Lower lobe of right lung (tissue), 2 donors: ENCODE measurements at regions not wholly inside any gene's neighbourhood (a gene's known extent, or its start where the extent isn't known, plus 50 kb on each side); places are given as distances from the start of the nearest gene placed in this dataset.

Source experiments
- ATAC-seq, 2 donors: fragments of 200-7000 bp; cut with Tn5 transposase; one replicate each; pipeline ENCODE4 v1.9.1; 2020 to 2022; ENCODE audit warnings: mild to moderate bottlenecking in 2 of 2, moderate library complexity in 2 of 2
- DNase-seq: peaks from one replicate; pipeline ENCODE4 v3.0.0-alpha.2; 2020
- H3K27ac ChIP-seq: fragments of 200-600 bp; one replicate; pipeline ENCODE4 v1.8.0; 2022
- H3K27me3 ChIP-seq: fragments of 200-600 bp; one replicate; pipeline ENCODE4 v1.8.0; 2022; ENCODE audit warnings: low read depth
- H3K36me3 ChIP-seq: fragments of 200-600 bp; one replicate; pipeline ENCODE4 v1.8.0; 2022; ENCODE audit warnings: mild to moderate bottlenecking
- H3K4me1 ChIP-seq: fragments of 200-600 bp; one replicate; pipeline ENCODE4 v1.8.0; 2022
- H3K4me3 ChIP-seq: fragments of 200-600 bp; one replicate; pipeline ENCODE4 v1.8.0; 2022; ENCODE audit warnings: mild to moderate bottlenecking
- H3K9me3 ChIP-seq: fragments of 200-600 bp; one replicate; pipeline ENCODE4 v1.8.0; 2022
- CTCF ChIP-seq: fragments of 200-600 bp; IDR thresholded peaks from one replicate; pipeline ENCODE4 v1.8.0; 2022; ENCODE audit warnings: antibody characterized with exemption, mild to moderate bottlenecking
- intact Hi-C: fragments of 100-400 bp; cut with DNase I; formaldehyde crosslinking; loops from one replicate; pipeline ENCODE4 v1.11.0; 2022
- donor health status: DM: no; HTN: yes; CAD: no; lungs with severe emphysema.

DNA sequence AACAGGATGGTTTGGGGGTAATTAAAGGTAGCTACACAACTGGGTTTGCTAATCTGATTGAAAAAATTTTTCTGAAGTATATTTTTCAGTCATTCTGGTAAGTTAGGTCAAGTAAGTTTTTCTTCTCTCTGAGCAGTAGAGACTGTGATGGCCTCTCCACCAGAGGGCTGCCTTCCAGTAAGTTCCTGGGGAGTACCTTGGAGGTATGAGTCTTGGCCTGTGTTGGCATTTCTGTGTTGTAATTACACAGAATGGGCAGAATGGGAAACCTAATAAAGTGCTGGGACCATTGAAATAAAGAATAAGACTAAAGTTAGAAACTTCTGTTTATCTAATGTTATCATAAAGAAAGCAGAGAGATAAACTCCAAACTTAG is 430.8 kb downstream of the ARHGEF28 start:
- Histone ChIP-seq H3K9me3 (no peaks in the 10 kb centered on the region), H3K4me3 (no peak overlapping the region), H3K4me1 (peaks cover 14% of the 10 kb centered on the region), H3K27me3 (no peaks in the 10 kb centered on the region), H3K36me3 (no peaks in the 10 kb centered on the region), H3K27ac (peak overlapping the region; percentile 5)
- DNase-seq, result no peak
- TF ChIP-seq CTCF, result peak; percentile 33
- peak; percentile 64 to 89 for ATAC-seq
- intact Hi-C loops, result no loop called here

GRCh38 chr5:74056107-74056788 is 430.3 kb downstream of the ARHGEF28 start:
- DNase-seq (no peak), ATAC-seq (peak in 1 of 2 donors; percentile 42)
- H3K4me3 ChIP-seq, result no peak overlapping the region
- H3K27me3 ChIP-seq, result no peaks in the 10 kb centered on the region
- peaks cover 14% of the 10 kb centered on the region for H3K4me1 ChIP-seq
- no peaks in the 10 kb centered on the region for H3K9me3 ChIP-seq
- H3K27ac ChIP-seq, result no peak overlapping the region
- intact Hi-C loops, result no loop called here
- H3K36me3 ChIP-seq, result no peaks in the 10 kb centered on the region
- TF ChIP-seq CTCF, result no peak

GRCh38 chr5:74055486-74056106 is 429.6 kb downstream of the ARHGEF28 start:
- no peak for ATAC-seq
- peaks cover 14% of the 10 kb centered on the region for H3K4me1 ChIP-seq
- DNase-seq, result no peak
- no peaks in the 10 kb centered on the region for H3K9me3 ChIP-seq
- H3K27ac ChIP-seq, result no peak overlapping the region
- intact Hi-C loops, result no loop called here
- H3K27me3 ChIP-seq, result no peaks in the 10 kb centered on the region
- TF ChIP-seq CTCF, result no peak
- H3K4me3 ChIP-seq, result no peak overlapping the region
- H3K36me3 ChIP-seq, result no peaks in the 10 kb centered on the region

GRCh38 chr5:74054641-74055421 is 428.8 kb downstream of the ARHGEF28 start:
- TF ChIP-seq CTCF, result no peak
- ATAC-seq, result no peak

GRCh38 chr5:74054139-74054538 is 428.1 kb downstream of the ARHGEF28 start:
- Histone ChIP-seq H3K4me1 (peaks cover 14% of the 10 kb centered on the region), H3K27me3 (no peaks in the 10 kb centered on the region)
- intact Hi-C loops, result no loop called here

More at GRCh38 chr5:74054641-74055421, 428.8 kb downstream of the ARHGEF28 start:
- no peaks in the 10 kb centered on the region for H3K9me3 ChIP-seq
- H3K4me3 ChIP-seq, result no peak overlapping the region
- no peak for DNase-seq
- H3K36me3 ChIP-seq, result no peaks in the 10 kb centered on the region
- no peaks in the 10 kb centered on the region for H3K27me3 ChIP-seq
- H3K4me1 ChIP-seq, result peaks cover 14% of the 10 kb centered on the region
- no peak overlapping the region for H3K27ac ChIP-seq
- intact Hi-C loops, result no loop called here

More at GRCh38 chr5:74054139-74054538, 428.1 kb downstream of the ARHGEF28 start:
- TF ChIP-seq CTCF, result no peak
- ATAC-seq, result no peak
- Histone ChIP-seq H3K4me3 (no peak overlapping the region), H3K36me3 (no peaks in the 10 kb centered on the region), H3K27ac (no peak overlapping the region), H3K9me3 (no peaks in the 10 kb centered on the region)
- DNase-seq, result no peak
